GM21717 (cell line): ENCODE measurements at regions not wholly inside any gene's neighbourhood (a gene's known extent, or its start where the extent isn't known, plus 50 kb on each side); places are given as distances from the start of the nearest gene placed in this dataset.

Experiments used
- ATAC-seq: cut with Tn5 transposase; IDR thresholded peaks from one replicate; pipeline ENCODE4 v1.9.1; 2021; ENCODE audit warnings: mild to moderate bottlenecking, moderate library complexity; ENCODE audit not compliant: unreplicated experiment

DNA sequence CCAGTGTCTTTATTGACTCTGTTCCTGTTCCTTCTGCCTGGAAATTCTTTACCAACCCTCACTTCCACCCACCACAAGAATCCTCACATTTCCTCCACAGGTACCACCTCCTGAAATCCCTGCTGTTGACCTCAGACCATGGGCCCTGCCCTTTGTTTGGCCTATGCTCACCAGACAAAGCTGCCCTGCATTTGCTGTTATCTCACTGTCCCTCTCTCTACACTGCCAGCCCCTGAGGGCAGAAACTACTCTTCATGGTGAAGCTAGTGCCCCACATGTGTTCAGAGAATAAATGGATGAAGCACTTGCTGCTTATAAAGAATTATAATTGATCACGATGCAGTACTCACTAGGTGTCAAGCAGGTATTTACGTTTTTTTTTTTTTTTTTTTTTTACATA, 608.4 kb downstream of the TSN start:
- ATAC-seq = no peak

- no peak for ATAC-seq
Observed at GRCh38 chr2:122366427-122366826, 611.0 kb downstream of the TSN start.

GRCh38 chr2:122366969-122367645, 611.7 kb downstream of the TSN start:
- ATAC-seq = no peak

GRCh38 chr2:122367646-122368010, 612.2 kb downstream of the TSN start:
- no peak for ATAC-seq

- no peak for ATAC-seq
Observed at GRCh38 chr2:122368576-122369243, 613.3 kb downstream of the TSN start.

DNA sequence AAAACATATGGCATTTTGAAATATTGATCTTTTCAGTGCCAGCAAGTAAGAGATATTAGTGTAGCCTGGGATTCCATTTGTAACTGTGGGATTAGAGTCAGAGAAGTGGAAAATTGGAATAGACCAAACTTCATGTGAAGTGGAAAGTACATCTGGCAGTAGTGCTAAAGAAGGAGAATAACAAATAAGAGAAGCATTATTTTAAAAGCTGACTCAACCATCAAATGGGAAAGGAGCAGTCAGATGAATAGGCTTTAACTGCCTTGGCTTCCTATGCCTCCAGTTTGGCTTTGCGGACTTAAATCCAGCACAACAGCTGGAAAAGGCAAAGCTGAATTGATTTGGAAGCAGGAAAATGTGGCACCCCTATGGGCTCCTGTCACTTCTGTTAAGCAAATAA, 623.1 kb downstream of the TSN start:
- ATAC-seq = no peak

DNA sequence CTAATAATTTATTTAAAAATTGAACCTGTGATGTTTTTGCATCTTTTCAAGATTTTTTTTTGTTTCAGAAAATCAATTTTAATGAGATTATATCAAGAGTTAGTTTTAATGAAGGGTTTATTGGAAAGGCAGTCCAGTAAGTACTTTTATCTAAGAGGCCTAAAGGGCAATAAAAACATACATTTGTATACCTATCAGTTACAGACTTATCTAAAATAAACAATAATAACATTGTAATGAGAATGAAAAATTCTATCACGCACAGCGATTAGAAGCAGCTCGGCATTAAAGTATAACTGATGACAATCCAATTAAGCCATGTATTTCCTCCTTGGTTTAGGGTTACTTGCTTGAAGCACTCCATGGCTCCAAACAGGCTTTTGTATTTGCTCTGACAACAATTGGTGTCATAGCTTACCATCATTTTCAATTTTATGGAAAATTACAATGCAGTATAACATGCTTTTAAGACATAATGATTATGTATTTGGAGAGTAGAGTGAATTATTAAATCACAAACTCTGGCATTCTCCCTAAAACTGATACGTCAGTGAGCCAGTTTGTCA, 629.4 kb downstream of the TSN start:
- no peak for ATAC-seq

- ATAC-seq = no peak
Observed at GRCh38 chr2:122388208-122388607, 632.8 kb downstream of the TSN start.

DNA sequence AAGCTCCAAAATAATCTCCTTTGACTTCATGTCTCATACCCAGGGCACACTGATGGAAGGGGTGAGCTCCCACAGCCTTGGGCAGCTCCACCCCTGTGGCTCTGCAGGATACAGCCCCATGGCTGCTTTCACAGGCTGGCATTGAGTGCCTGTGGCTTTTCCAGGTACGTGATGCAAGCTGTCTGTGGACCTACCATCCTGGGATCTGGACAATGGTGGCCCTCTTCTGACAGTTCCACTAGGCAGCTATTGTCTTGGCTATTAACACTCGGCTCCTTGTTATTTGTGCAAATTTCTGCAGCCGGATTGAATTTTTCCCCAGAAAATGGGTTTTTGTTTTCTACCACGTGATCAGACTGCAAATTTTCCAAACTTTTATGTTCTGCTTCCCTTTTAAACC, 634.2 kb downstream of the TSN start:
- ATAC-seq = no peak

DNA sequence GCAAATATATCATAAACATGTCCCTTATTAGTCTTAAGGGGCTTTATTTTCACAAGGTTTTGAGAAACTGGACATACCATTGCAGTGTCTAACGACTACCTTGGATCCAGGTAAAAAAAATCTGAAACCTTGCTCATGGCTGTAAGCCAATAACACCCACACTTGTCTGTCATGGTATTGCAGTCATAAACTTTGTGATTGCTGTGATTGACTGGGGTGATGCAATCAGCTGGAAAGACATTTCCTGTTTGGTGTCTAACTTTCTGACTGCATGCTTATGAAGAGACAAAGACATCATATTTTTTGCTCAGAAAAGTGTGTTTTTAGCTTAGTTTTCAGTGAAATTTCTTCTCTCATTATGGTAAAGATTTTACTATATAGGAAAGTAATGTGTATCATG, 635.0 kb downstream of the TSN start:
- no peak for ATAC-seq

- ATAC-seq = no peak
Observed at GRCh38 chr2:122391726-122392125, 636.3 kb downstream of the TSN start.

DNA sequence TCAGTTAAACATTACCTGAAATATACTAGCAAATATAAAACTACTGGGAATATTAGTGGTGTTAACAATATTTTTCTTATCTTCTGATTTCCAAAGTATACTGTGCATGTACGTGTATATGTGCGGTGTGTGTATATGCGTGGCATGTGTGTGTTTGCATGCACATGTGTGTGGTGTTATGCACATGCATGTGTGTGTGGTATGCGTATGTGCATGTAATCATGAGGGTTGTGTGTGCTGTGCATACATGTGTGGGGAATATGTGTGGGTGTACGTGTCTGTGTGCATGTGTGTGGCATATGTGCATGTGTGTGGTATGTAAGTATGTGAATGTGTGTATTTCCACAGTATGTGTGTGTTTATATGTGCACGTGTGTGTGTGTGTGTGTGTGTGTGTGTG, 640.2 kb downstream of the TSN start:
- no peak for ATAC-seq

DNA sequence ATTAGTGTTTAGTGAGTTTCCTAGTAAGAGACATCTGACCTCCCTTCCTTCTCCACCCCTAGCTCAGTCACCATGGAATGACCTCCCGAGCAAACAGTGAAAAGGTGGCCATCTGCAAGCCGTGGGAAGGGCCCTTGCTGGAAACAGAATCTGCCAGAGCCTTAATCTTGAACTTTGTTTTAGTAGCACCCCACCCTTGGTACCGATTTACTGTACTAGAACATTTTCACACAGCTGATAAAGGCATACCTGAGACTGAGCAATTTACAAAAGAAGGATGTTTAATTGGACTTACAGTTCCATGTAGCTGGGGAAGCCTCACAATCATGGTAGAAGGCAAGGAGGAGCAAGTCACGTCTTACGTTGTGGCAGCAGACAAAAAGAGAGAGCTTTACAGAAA, 655.8 kb downstream of the TSN start:
- ATAC-seq = no peak

- no peak for ATAC-seq
Observed at GRCh38 chr2:122412360-122412759, 656.9 kb downstream of the TSN start.

DNA sequence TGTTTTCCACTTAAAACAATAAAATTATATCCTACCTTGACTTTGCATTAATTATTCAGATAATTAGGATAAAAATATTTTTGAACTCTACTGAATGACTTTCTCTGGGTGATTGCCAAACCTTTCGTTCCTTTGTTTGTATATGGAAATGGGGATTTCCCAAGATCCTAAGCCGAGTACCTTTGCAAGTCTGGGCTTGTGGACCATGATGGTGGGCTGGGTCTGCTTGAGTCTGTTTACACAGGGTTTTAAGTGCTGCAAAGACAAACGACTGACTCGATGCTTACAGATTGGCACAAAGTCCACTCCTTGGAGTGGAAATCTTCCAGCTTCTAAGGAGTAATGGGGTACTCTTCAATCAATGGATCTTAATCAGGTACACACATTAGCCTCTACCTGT, 659.5 kb downstream of the TSN start:
- ATAC-seq = no peak

DNA sequence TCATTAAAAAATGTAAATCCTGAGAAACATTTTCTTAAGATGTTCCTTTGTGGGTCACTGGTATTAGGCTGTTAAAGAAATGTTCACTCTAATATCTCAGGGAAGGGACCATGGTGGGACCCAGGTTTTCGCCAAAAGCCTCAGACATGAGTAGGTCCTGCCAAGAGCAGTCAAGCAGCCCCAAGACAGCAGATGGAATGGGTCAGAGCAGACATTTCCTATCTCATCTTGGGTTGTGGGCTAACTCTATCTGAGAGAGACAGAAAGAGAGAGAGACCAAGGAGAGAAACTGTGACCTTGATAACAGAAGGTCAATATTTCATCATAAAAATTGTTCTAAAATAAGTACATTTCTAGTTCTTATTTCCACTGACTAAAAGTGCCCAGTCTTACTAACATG, 661.7 kb downstream of the TSN start:
- no peak for ATAC-seq

GRCh38 chr2:122421775-122422174, 666.3 kb downstream of the TSN start:
- ATAC-seq = no peak

GRCh38 chr2:122422384-122422991, 667.0 kb downstream of the TSN start:
- ATAC-seq = no peak

- ATAC-seq = no peak
Observed at GRCh38 chr2:122423934-122424333, 668.5 kb downstream of the TSN start.

DNA sequence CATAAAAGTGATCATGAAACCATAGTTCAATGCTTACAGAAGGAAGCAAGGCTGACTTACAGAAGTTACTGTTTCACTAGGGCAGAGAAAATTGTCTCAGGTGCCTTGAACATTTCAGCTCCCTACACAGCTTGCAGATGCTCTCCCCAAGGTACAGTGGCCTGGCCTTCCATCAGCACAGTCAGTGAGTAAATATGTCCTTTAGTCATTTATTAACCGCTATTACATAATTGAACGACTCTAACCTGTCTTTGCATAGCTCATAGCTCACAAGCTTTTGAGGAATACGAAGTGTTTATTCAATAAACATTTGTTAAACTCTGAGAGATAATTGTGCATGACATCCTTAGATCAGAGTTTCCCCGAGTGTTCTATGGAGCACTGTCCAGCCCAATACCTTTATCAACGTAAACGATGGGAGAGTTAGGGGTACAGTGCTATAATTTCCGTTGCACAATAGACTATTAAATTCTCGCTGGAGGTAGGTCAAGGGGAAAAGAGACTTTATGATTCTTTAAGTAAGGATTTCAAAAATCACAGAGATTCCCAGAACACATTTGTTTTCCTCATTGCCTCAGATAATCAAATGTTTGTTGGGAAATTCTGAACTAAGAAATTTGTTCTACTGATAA, 677.8 kb downstream of the TSN start:
- no peak for ATAC-seq

DNA sequence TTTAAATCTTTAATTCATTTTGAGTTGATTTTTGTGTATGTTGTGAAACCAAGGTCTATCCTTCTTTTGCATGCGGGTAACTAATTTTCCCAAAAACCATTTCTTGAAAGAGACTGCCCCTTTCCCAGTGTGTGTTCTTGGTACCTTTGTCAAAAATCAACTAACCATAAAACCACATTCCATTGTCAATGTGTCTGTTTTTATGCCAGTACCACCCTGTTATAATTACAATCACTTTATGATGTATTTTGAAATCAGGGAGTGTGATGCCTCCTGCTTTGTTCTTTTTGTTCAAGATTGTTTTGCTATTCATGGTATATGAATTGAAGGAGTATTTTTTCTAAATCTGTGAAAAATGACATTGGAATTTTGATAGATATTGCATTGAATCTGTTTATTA, 689.6 kb downstream of the TSN start:
- ATAC-seq = no peak

- ATAC-seq = no peak
Observed at GRCh38 chr2:122446761-122447160, 691.3 kb downstream of the TSN start.
